ENCODE measurements at regions not wholly inside any gene's neighbourhood (a gene's known extent, or its start where the extent isn't known, plus 50 kb on each side); places are given as distances from the start of the nearest gene placed in this dataset.
A peak's percentile ranks its signal among the peaks of the same experiment; 100 is the strongest.
"Not testable (repeated sequence)": the region's sequence is repeated elsewhere in the genome, so short reads cannot be mapped to it uniquely, and the experiment has no call there.

- no CpG with 5 or more reads among the region's 1 CpG for WGBS (ENCODE audit: insufficient coverage)
- Histone ChIP-seq H3K4me2 (replicated peaks; ENCODE audit: low read depth, low read length, poor library complexity, severe bottlenecking) (peak overlapping the region; percentile 4), H3K9ac (ENCODE audit: low read length) (no peak overlapping the region), H3K79me2 (ENCODE audit: control insufficient read depth, insufficient read depth, low read length) (no peaks in the 10 kb centered on the region), H3K27ac (ENCODE audit: low read length in 2 of 2) (no peak overlapping the region), H3K36me3 (replicated peaks in 1 of 2; ENCODE audit: control extremely low read depth in 1 of 2, control insufficient read depth in 1 of 2, extremely low read depth in 1 of 2, insufficient read depth in 2 of 2, low read length in 1 of 2) (no peaks in the 10 kb centered on the region), H3K27me3 (replicated peaks in 1 of 4; ENCODE audit: control extremely low read depth in 1 of 4, control insufficient read depth in 3 of 4, insufficient read depth in 4 of 4, low read length in 3 of 4) (no peaks in the 10 kb centered on the region), H3K4me3 (ENCODE audit: control extremely low read depth in 1 of 5, extremely low read depth in 1 of 5, insufficient read depth in 1 of 5, low read depth in 2 of 5, low read length in 4 of 5) (no peak overlapping the region), H2AFZ (ENCODE audit: insufficient read depth, low read depth, low read length, poor library complexity, severe bottlenecking) (peak overlapping the region; percentile 23), H3K9me3 (ENCODE audit: control extremely low read depth in 1 of 3, control insufficient read depth in 2 of 3, insufficient read depth in 1 of 3, low read length in 2 of 3) (no peaks in the 10 kb centered on the region), H4K20me1 (ENCODE audit: control insufficient read depth, insufficient read depth, low read length, poor library complexity, severe bottlenecking) (no peaks in the 10 kb centered on the region), H3K4me1 (ENCODE audit: control insufficient read depth in 2 of 2, insufficient read depth in 2 of 2, low read length in 2 of 2) (peaks cover 33 to 36% of the 10 kb centered on the region in 2 donors)
- ATAC-seq (ENCODE audit: low read depth), result no peak
- TF ChIP-seq CTCF (IDR thresholded peaks at IDR 0.05), result no peak
- no peak for TF ChIP-seq EZH2 (IDR thresholded peaks at IDR 0.05; ENCODE audit: borderline replicate concordance, insufficient read depth, low read depth, low read length, poor library complexity, severe bottlenecking)
- Mint-ChIP-seq H3K4me3 (no peak overlapping the region), H3K27ac (peak overlapping the region; percentile 17), H3K9me3 (ENCODE audit: insufficient read depth) (no peaks in the 10 kb centered on the region), H3K27me3 (no peaks in the 10 kb centered on the region), H3K4me1 (peaks cover 43% of the 10 kb centered on the region)
- intact Hi-C loops (cut with micrococcal nuclease), result no loop called here
- no peak for DNase-seq
- ChIA-PET POLR2A (no interaction called here), CTCF (interaction anchor here (17.2 kb wide), 1 partner anchor 252 kb away, joined by 261 read pairs; no protein-coding TSS in a partner anchor)
These were observed 80.1 kb upstream of the ANKRD1 start for GRCh38 chr10:91000985-91001384.

- no peaks in the 10 kb centered on the region for H3K9me3 Mint-ChIP-seq (ENCODE audit: insufficient read depth)
- 100% methylated on average over 1 of the region's 3 CpGs for WGBS (ENCODE audit: insufficient coverage)
- Histone ChIP-seq H3K9me3 (ENCODE audit: control extremely low read depth in 1 of 3, control insufficient read depth in 2 of 3, insufficient read depth in 1 of 3, low read length in 2 of 3) (no peaks in the 10 kb centered on the region), H4K20me1 (ENCODE audit: control insufficient read depth, insufficient read depth, low read length, poor library complexity, severe bottlenecking) (no peaks in the 10 kb centered on the region), H3K4me3 (ENCODE audit: control extremely low read depth in 1 of 5, extremely low read depth in 1 of 5, insufficient read depth in 1 of 5, low read depth in 2 of 5, low read length in 4 of 5) (no peak overlapping the region), H3K79me2 (ENCODE audit: control insufficient read depth, insufficient read depth, low read length) (no peaks in the 10 kb centered on the region), H3K9ac (ENCODE audit: low read length) (no peak overlapping the region), H3K36me3 (replicated peaks in 1 of 2; ENCODE audit: control extremely low read depth in 1 of 2, control insufficient read depth in 1 of 2, extremely low read depth in 1 of 2, insufficient read depth in 2 of 2, low read length in 1 of 2) (no peaks in the 10 kb centered on the region), H3K27me3 (replicated peaks in 1 of 4; ENCODE audit: control extremely low read depth in 1 of 4, control insufficient read depth in 3 of 4, insufficient read depth in 4 of 4, low read length in 3 of 4) (no peaks in the 10 kb centered on the region), H2AFZ (ENCODE audit: insufficient read depth, low read depth, low read length, poor library complexity, severe bottlenecking) (no peak overlapping the region), H3K4me1 (ENCODE audit: control insufficient read depth in 2 of 2, insufficient read depth in 2 of 2, low read length in 2 of 2) (peaks cover 49 to 52% of the 10 kb centered on the region in 2 donors), H3K27ac (ENCODE audit: low read length in 2 of 2) (no peak overlapping the region), H3K4me2 (replicated peaks; ENCODE audit: low read depth, low read length, poor library complexity, severe bottlenecking) (no peak overlapping the region)
- H3K27me3 Mint-ChIP-seq, result no peaks in the 10 kb centered on the region
- ChIA-PET POLR2A (no interaction called here), CTCF (interaction anchor here (0.6 to 17.2 kb wide), 3 partner anchors 250 to 294 kb away, joined by 3 to 261 read pairs (median 3); no protein-coding TSS in a partner anchor)
- intact Hi-C loops (cut with micrococcal nuclease), result no loop called here
- H3K4me1 Mint-ChIP-seq, result peaks cover 59% of the 10 kb centered on the region
- no peak for DNase-seq
- H3K4me3 Mint-ChIP-seq, result no peak overlapping the region
- H3K27ac Mint-ChIP-seq, result no peak overlapping the region
- no peak for ATAC-seq (ENCODE audit: low read depth)
- TF ChIP-seq CTCF (IDR thresholded peaks at IDR 0.05), result no peak
- TF ChIP-seq EZH2 (IDR thresholded peaks at IDR 0.05; ENCODE audit: borderline replicate concordance, insufficient read depth, low read depth, low read length, poor library complexity, severe bottlenecking), result no peak
These were observed 81.8 kb upstream of the ANKRD1 start for GRCh38 chr10:91002656-91003055.

- H3K36me3 ChIP-seq (replicated peaks in 1 of 2; ENCODE audit: control extremely low read depth in 1 of 2, control insufficient read depth in 1 of 2, extremely low read depth in 1 of 2, insufficient read depth in 2 of 2, low read length in 1 of 2); H3K27ac ChIP-seq (ENCODE audit: low read length in 2 of 2); H2AFZ ChIP-seq (ENCODE audit: insufficient read depth, low read depth, low read length, poor library complexity, severe bottlenecking); H3K27me3 Mint-ChIP-seq; H3K9me3 Mint-ChIP-seq (ENCODE audit: insufficient read depth); H3K4me3 Mint-ChIP-seq; POLR2A ChIA-PET; DNase-seq; H3K4me2 ChIP-seq (replicated peaks; ENCODE audit: low read depth, low read length, poor library complexity, severe bottlenecking); H3K79me2 ChIP-seq (ENCODE audit: control insufficient read depth, insufficient read depth, low read length); H3K4me3 ChIP-seq (ENCODE audit: control extremely low read depth in 1 of 5, extremely low read depth in 1 of 5, insufficient read depth in 1 of 5, low read depth in 2 of 5, low read length in 4 of 5); H3K27me3 ChIP-seq (replicated peaks in 1 of 4; ENCODE audit: control extremely low read depth in 1 of 4, control insufficient read depth in 3 of 4, insufficient read depth in 4 of 4, low read length in 3 of 4); H3K9me3 ChIP-seq (ENCODE audit: control extremely low read depth in 1 of 3, control insufficient read depth in 2 of 3, insufficient read depth in 1 of 3, low read length in 2 of 3); H3K9ac ChIP-seq (ENCODE audit: low read length); intact Hi-C loops (cut with micrococcal nuclease); ATAC-seq (ENCODE audit: low read depth); H4K20me1 ChIP-seq (ENCODE audit: control insufficient read depth, insufficient read depth, low read length, poor library complexity, severe bottlenecking): not testable (repeated sequence)
- peaks cover 53 to 56% of the 10 kb centered on the region in 2 donors for H3K4me1 ChIP-seq (ENCODE audit: control insufficient read depth in 2 of 2, insufficient read depth in 2 of 2, low read length in 2 of 2)
- peak overlapping the region; percentile 50 for H3K27ac Mint-ChIP-seq
- WGBS (ENCODE audit: insufficient coverage), result no CpG with 5 or more reads among the region's 1 CpG
- peaks cover 61% of the 10 kb centered on the region for H3K4me1 Mint-ChIP-seq
- CTCF ChIA-PET, result interaction anchor here (1.1 to 17.2 kb wide), 2 partner anchors 249 to 293 kb away, joined by 3 to 261 read pairs; no protein-coding TSS in a partner anchor
These were observed 82.5 kb upstream of the ANKRD1 start for GRCh38 chr10:91003379-91003778.

Data from B cell (primary cell).